ENCODE measurements at regions not wholly inside any gene's neighbourhood (a gene's known extent, or its start where the extent isn't known, plus 50 kb on each side); places are given as distances from the start of the nearest gene placed in this dataset.

- TF ChIP-seq CTCF (IDR thresholded peaks at IDR 0.05 in 8 of 11, conservative IDR thresholded peaks at IDR 0.05 in 3 of 11) (no peak), POLR2A (IDR thresholded peaks at IDR 0.05) (no peak)
Observed at GRCh38 chr5:89211836-89212235, 328.9 kb upstream of the MEF2C start.

Measured in spleen (tissue), 7 donors.